Heart left ventricle (tissue), 16 donors: ENCODE measurements at regions not wholly inside any gene's neighbourhood (a gene's known extent, or its start where the extent isn't known, plus 50 kb on each side); places are given as distances from the start of the nearest gene placed in this dataset.

Experiments used
- ATAC-seq, 4 donors: fragments of 200-7000 bp; cut with Tn5 transposase; one replicate each; pipeline ENCODE4 v1.9.1; 2020 to 2022; ENCODE audit warnings: moderate library complexity in 4 of 4, mild to moderate bottlenecking in 3 of 4, moderate number of reproducible peaks in 1 of 4
- DNase-seq, 5 donors: peaks; one replicate each; pipeline ENCODE4 v3.0.0-alpha.2; 2020
- H3K27ac ChIP-seq, 12 donors: fragments of 200-600 bp; sonication (generic) in 4 of 12; one replicate each; pipeline versions ENCODE4 v1.5.0 to v1.8.0; 2016 to 2022; ENCODE audit warnings: mild to moderate bottlenecking in 2 of 12
- H3K27me3 ChIP-seq, 9 donors: fragments of 200-600 bp; sonication (generic) in 2 of 9; one replicate each; pipeline versions ENCODE4 v1.5.1 to v1.8.0; 2016 to 2022; ENCODE audit warnings: mild to moderate bottlenecking in 3 of 9
- H3K36me3 ChIP-seq, 9 donors: fragments of 200-600 bp; sonication (generic) in 2 of 9; one replicate each; pipeline versions ENCODE4 v1.5.0 to v1.8.0; 2018 to 2022; ENCODE audit warnings: mild to moderate bottlenecking in 2 of 9
- H3K4me1 ChIP-seq, 12 donors: fragments of 200-600 bp; sonication (generic) in 4 of 12; one replicate each; pipeline versions ENCODE4 v1.5.0 to v1.8.0; 2016 to 2022; ENCODE audit warnings: mild to moderate bottlenecking in 3 of 12
- H3K4me3 ChIP-seq, 12 donors: fragments of 200-600 bp; sonication (generic) in 4 of 12; one replicate each; pipeline versions ENCODE4 v1.5.0 to v1.8.0; 2017 to 2022; ENCODE audit warnings: mild to moderate bottlenecking in 9 of 12, moderate library complexity in 4 of 12
- H3K9me3 ChIP-seq, 12 donors: fragments of 200-600 bp; sonication (generic) in 4 of 12; one replicate each; pipeline versions ENCODE4 v1.5.0 to v1.8.0; 2016 to 2022; ENCODE audit warnings: mild to moderate bottlenecking in 1 of 12
- CTCF ChIP-seq, 12 donors: fragments of 200-600 bp; sonication (generic) in 4 of 12; IDR thresholded peaks; one replicate each; pipeline versions ENCODE4 v1.5.0 to v1.8.0; 2018 to 2022; ENCODE audit warnings: antibody characterized with exemption in 12 of 12, mild to moderate bottlenecking in 5 of 12
- POLR2A ChIP-seq, 2 donors: fragments of 450-650 bp; IDR thresholded peaks; one replicate each; pipeline ENCODE4 v1.6.1; 2017; ENCODE audit warnings: antibody characterized with exemption in 2 of 2, mild to moderate bottlenecking in 2 of 2, moderate library complexity in 2 of 2
- WGBS, 4 donors: extraction: QIAGEN DNeasy Blood & Tissue Kit in 2 of 4; methylation state at CpG; one replicate each; pipeline versions ENCODE4 v1.1.5 to v1.1.7; 2013 to 2018; 5-methylcytosine and 5-hydroxymethylcytosine counted together
- intact Hi-C, 10 donors: fragments of 100-400 bp; cut with DNase I; formaldehyde crosslinking; loops; one replicate each; pipeline versions ENCODE4 v1.11.1 to v1.14.2; 2022
- donor health status: ischemic (EF 13 %, LVEDD 7.1; RV severe dilation, severe dysfunction).
- donor health status: healthy with polysubstance abuse.
- donor health status: DM: no; HTN: yes; CAD: no.
- donor health status: DM: no; HTN: no; CAD: no.
- donor health status: ischemic (EF 25% LVEDD 6.9; RV normal size, moderate dysfunction).
- donor health status: ischemic (EF 25% LVEDD 5.7; RV mildly dilated, moderate dysfunction).
- donor health status: healthy.
- donor health status: DM: yes; HTN: yes; CAD: no.
- donor health status: ischemic (EF 35%, LVEDD 5.7; RV mildly dilated, moderate dysfunction).
- donor health status: nonischemic (EF 11% LVEDD 7.7; RV severe dilation, severe dysfunction).
- donor health status: DM: yes; HTN: yes; CAD: no.
- donor health status: PGD.
- donor health status: ischemic (EF 29% LVEDD 5.4; RV normal size, mild dysfunction).
- donor health status: nonischemic (EF 23%, LVEDD 6.1; RV moderate dilation, normal function).

- 88 to 91% (median 89%) methylated on average over 4 of the region's 4 CpGs for WGBS, 4 donors
- ATAC-seq (no peak), DNase-seq (no peak)
- H3K27ac ChIP-seq, result no peak overlapping the region
- no peak overlapping the region for H3K4me3 ChIP-seq
- no peaks in the 10 kb centered on the region for H3K27me3 ChIP-seq
- H3K9me3 ChIP-seq, result no peaks in the 10 kb centered on the region
- no peak for TF ChIP-seq CTCF (IDR thresholded peaks at IDR 0.05)
- no peak for TF ChIP-seq POLR2A (IDR thresholded peaks at IDR 0.05)
- H3K4me1 ChIP-seq, result peaks cover 0 to 14% (median 0%) of the 10 kb centered on the region in 12 donors
- H3K36me3 ChIP-seq, result no peaks in the 10 kb centered on the region
- intact Hi-C loops, result no loop called here
Observed at GRCh38 chr13:48804821-48805601, 151.3 kb downstream of the CYSLTR2 start.

- H3K4me3 ChIP-seq, result no peak overlapping the region
- H3K27me3 ChIP-seq, result no peaks in the 10 kb centered on the region
- no peak overlapping the region for H3K27ac ChIP-seq
- peaks cover 0 to 14% (median 0%) of the 10 kb centered on the region in 12 donors for H3K4me1 ChIP-seq
- WGBS, 4 donors, result 92 to 95% (median 92%) methylated on average over 3 of the region's 3 CpGs
- ATAC-seq (no peak), DNase-seq (no peak)
- intact Hi-C loops, result no loop called here
- no peaks in the 10 kb centered on the region for H3K9me3 ChIP-seq
- no peaks in the 10 kb centered on the region for H3K36me3 ChIP-seq
- TF ChIP-seq POLR2A (IDR thresholded peaks at IDR 0.05), result no peak
- no peak for TF ChIP-seq CTCF (IDR thresholded peaks at IDR 0.05)
Observed at GRCh38 chr13:48806522-48806921, 152.8 kb downstream of the CYSLTR2 start.

- WGBS, 4 donors, result 73 to 93% (median 80%) methylated on average over 1 of the region's 1 CpG
- peaks cover 0 to 14% (median 0%) of the 10 kb centered on the region in 12 donors for H3K4me1 ChIP-seq
- H3K27me3 ChIP-seq, result no peaks in the 10 kb centered on the region
- no peaks in the 10 kb centered on the region for H3K9me3 ChIP-seq
- H3K36me3 ChIP-seq, result no peaks in the 10 kb centered on the region
- DNase-seq (no peak), ATAC-seq (no peak)
- TF ChIP-seq CTCF (IDR thresholded peaks at IDR 0.05) (no peak), POLR2A (IDR thresholded peaks at IDR 0.05) (no peak)
- H3K4me3 ChIP-seq, result no peak overlapping the region
- intact Hi-C loops, result no loop called here
- no peak overlapping the region for H3K27ac ChIP-seq
Observed at GRCh38 chr13:48808683-48809082, 155.0 kb downstream of the CYSLTR2 start.

- Histone ChIP-seq H3K4me1 (peaks cover 0 to 11% (median 0%) of the 10 kb centered on the region in 12 donors), H3K36me3 (no peaks in the 10 kb centered on the region), H3K27ac (no peak overlapping the region), H3K9me3 (no peaks in the 10 kb centered on the region), H3K4me3 (no peak overlapping the region), H3K27me3 (no peaks in the 10 kb centered on the region)
- no peak for ATAC-seq
- intact Hi-C loops, result no loop called here
- no peak for DNase-seq
- no peak for TF ChIP-seq CTCF (IDR thresholded peaks at IDR 0.05)
- 65 to 82% (median 76%) methylated on average over 6 of the region's 6 CpGs for WGBS, 4 donors
Observed at GRCh38 chr13:48810013-48810412, 156.3 kb downstream of the CYSLTR2 start.
